ENCODE measurements at regions not wholly inside any gene's neighbourhood (a gene's known extent, or its start where the extent isn't known, plus 50 kb on each side); places are given as distances from the start of the nearest gene placed in this dataset.

DNA sequence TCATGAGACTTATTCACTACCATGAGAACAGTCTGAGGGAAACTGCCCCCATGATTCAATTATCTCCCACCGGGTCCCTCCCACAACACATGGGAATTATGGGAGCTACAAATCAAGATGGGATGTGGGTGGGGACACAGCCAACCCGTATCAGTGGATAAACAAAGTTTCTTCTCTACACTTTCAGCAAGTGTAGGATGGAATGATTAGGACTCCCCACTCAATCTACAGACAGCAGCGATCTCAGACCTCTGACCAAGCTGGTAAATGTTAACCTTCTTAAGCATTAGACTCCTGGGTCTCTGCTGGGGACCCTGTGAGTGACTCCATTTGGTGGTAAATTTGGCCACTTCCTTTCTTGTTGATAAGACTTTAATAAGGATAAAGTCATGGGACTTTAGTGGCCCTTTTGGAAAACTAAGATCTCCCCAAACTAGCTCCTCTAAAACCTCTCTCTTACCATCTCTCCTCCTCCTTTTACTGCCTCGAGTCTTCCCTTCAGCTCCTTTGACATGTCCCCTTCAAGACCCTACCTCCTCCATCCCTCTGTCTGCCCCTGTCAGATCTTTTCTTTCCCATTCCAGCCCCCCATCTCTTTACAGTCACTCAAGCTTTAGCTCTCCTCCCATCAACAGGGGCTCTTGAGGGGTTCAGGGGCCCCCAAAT, 71.9 kb downstream of the MYL12B start:
- H3K4me3 ChIP-seq (ENCODE audit: low read depth, low read length): no peak overlapping the region
- TF ChIP-seq, protein P1, sequence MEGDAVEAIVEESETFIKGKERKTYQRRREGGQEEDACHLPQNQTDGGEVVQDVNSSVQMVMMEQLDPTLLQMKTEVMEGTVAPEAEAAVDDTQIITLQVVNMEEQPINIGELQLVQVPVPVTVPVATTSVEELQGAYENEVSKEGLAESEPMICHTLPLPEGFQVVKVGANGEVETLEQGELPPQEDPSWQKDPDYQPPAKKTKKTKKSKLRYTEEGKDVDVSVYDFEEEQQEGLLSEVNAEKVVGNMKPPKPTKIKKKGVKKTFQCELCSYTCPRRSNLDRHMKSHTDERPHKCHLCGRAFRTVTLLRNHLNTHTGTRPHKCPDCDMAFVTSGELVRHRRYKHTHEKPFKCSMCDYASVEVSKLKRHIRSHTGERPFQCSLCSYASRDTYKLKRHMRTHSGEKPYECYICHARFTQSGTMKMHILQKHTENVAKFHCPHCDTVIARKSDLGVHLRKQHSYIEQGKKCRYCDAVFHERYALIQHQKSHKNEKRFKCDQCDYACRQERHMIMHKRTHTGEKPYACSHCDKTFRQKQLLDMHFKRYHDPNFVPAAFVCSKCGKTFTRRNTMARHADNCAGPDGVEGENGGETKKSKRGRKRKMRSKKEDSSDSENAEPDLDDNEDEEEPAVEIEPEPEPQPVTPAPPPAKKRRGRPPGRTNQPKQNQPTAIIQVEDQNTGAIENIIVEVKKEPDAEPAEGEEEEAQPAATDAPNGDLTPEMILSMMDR (IDR thresholded peaks at IDR 0.05; ENCODE audit: insufficient read depth, low read length, missing control alignments): no peak
- CTCF ChIA-PET: no interaction called here
- no peak for DNase-seq (ENCODE audit: low read depth, low spot score)
- POLR2A ChIA-PET: no interaction called here

DNA sequence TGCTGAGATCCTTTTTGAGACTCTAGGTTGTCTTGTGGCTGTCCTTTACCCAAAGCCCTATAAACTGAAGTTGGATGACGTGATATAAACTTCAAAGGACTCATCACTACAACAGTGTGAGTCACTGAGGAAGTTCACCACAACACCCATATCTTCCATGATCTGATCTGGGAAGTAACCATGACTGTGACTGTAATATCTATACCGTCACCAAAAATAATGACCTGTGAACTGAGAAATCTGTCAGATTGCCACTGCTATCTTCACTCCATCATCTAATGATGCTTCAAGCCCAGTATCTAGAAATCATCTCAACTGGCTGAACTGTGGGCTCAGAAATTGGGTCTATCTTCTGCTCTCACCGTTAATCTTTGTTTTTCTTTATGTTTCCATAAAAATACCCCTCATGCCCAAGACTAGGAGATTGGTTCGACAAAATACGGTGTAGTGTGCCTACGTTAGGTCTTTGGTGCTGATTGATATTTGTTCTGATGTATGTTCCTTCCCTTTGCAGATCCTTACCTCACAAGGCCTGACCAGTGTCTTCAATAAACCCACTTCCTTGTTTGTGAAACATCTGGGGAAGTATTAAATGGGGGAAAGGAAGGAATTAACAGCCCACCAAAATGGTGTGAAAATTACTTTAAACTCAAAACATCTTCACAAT, 78.2 kb downstream of the MYL12B start:
- ChIA-PET CTCF (no interaction called here), POLR2A (no interaction called here)
- TF ChIP-seq, protein P1 (IDR thresholded peaks at IDR 0.05; ENCODE audit: insufficient read depth, low read length, missing control alignments): no peak
- no peak for DNase-seq (ENCODE audit: low read depth, low spot score)
- no peak overlapping the region for H3K4me3 ChIP-seq (ENCODE audit: low read depth, low read length)

DNA sequence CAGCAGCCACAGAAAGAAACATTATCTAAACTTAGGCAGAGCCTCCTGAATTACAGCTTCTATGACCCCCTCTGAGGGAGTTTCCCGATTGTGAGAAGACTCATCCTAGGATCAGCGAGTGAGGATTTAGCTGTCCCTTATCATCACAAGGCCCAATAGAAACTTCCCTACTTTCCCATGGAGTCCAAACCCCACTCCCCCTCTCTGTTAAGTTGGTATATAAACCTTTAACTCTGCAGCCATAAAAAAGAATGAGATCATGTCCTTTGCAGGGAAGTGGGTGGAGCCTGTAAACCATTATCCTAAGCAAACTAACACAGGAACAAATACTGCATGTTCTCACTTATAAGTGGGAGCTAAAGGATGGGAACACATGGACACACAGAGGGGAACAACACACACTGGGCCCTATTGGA, 78.8 kb downstream of the MYL12B start:
- no peak for DNase-seq (ENCODE audit: low read depth, low spot score)
- ChIA-PET POLR2A (no interaction called here), CTCF (no interaction called here)
- TF ChIP-seq, protein P1 (IDR thresholded peaks at IDR 0.05; ENCODE audit: insufficient read depth, low read length, missing control alignments): no peak
- H3K4me3 ChIP-seq (ENCODE audit: low read depth, low read length): no peak overlapping the region

DNA sequence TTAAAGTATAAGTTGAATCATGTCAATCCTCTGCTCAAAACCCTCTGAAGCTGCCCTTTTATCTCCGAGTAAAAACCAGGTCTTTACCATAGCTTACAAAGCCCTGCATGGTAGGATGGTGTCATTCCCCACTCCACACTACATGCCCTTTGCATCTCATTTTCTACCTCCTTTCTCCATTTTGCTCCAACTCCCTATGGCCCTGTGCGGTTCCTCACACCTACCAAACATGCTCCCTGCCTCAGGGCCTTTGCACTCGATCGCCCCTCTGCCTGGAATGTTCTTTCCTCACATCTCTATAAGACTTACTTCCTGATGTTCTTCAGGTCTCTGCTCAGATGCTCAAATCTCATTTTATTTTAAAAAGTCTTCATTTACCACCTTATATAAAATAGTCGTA, 80.7 kb downstream of the MYL12B start:
- ChIA-PET CTCF (no interaction called here), POLR2A (no interaction called here)
- TF ChIP-seq, protein P1 (IDR thresholded peaks at IDR 0.05; ENCODE audit: insufficient read depth, low read length, missing control alignments): no peak
- no peak for DNase-seq (ENCODE audit: low read depth, low spot score)
- H3K4me3 ChIP-seq (ENCODE audit: low read depth, low read length): no peak overlapping the region

DNA sequence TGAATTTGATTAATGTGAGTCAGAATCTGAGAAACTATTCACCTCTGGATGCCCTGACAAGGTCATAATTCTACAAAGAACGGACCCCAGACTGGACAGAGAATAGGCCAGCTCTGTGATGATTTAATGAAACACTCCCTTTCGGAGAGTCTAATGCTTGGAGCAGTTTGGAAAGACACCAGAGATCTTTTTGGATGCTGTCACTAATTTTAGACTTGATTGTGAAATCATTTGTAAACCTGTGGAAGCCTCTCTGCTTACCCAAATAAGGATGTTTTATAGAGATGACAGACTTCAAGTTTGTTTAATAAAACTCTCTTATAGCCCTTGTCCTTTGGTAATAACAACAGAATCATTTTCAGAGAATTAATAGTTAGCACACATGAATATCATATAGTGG, 83.5 kb downstream of the MYL12B start:
- DNase-seq (ENCODE audit: low read depth, low spot score): no peak
- H3K4me3 ChIP-seq (ENCODE audit: low read depth, low read length): no peak overlapping the region
- ChIA-PET CTCF (no interaction called here), POLR2A (no interaction called here)
- TF ChIP-seq, protein P1 (IDR thresholded peaks at IDR 0.05; ENCODE audit: insufficient read depth, low read length, missing control alignments): no peak

DNA sequence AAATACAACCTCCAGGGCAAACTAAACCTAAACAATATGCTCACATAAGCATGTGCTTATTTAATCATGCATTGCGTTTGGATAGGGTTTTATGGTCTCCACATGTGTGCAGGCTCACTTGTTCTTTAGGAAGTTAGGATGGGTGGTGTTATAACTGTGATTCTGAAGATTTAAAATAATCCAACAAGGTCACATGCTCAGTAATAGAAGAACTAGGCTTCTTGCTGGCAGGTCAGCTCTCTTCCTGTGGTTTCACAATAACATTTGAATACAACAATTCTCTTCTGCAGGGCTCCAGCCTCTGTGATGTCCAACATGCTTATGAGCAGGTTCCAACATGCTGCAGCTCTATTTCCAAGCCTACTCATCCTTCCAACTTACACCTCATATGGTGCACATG, 84.0 kb downstream of the MYL12B start:
- DNase-seq (ENCODE audit: low read depth, low spot score): no peak
- POLR2A ChIA-PET: no interaction called here
- CTCF ChIA-PET: interaction anchor here (0.8 kb wide), 1 partner anchor 23 kb away, joined by 4 read pairs; no protein-coding TSS in a partner anchor
- H3K4me3 ChIP-seq (ENCODE audit: low read depth, low read length): no peak overlapping the region
- TF ChIP-seq, protein P1 (IDR thresholded peaks at IDR 0.05; ENCODE audit: insufficient read depth, low read length, missing control alignments): no peak

Measured in AG04449 (cell line).